ENCODE measurements at regions not wholly inside any gene's neighbourhood (a gene's known extent, or its start where the extent isn't known, plus 50 kb on each side); places are given as distances from the start of the nearest gene placed in this dataset.

DNA sequence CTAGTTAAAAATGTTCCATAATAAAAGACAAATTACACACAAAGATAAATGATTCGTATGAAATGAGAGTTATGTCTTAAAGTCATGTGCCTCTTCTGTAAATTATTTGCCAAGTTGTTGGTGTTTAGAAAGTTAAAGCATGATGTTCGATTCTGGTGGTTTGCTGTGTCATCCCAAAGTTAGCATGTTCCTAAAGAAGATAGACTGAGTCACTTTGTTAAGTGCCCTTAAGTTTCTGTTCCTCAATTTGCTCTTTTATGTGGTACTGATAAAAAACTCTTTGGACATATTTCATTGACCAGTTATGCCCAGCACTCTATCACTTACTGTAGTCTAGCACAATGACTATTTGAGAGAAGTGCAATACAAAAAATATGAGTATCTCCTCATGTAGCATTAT, 366.9 kb upstream of the ZNF608 start (continued):
- TF ChIP-seq, protein P1, sequence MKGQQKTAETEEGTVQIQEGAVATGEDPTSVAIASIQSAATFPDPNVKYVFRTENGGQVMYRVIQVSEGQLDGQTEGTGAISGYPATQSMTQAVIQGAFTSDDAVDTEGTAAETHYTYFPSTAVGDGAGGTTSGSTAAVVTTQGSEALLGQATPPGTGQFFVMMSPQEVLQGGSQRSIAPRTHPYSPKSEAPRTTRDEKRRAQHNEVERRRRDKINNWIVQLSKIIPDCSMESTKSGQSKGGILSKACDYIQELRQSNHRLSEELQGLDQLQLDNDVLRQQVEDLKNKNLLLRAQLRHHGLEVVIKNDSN (IDR thresholded peaks at IDR 0.05; ENCODE audit: borderline replicate concordance, extremely low read length, insufficient read depth, low read depth, low read length): no peak
- TF ChIP-seq BCL11A (IDR thresholded peaks at IDR 0.05; ENCODE audit: low read depth, low read length) (peak; percentile 32; the same call in 1 of the 2 replicates), TCF7 (IDR thresholded peaks at IDR 0.05; ENCODE audit: borderline replicate concordance) (peak; percentile 66), CEBPB (IDR thresholded peaks at IDR 0.05; ENCODE audit: borderline replicate concordance in 1 of 2, low read depth in 2 of 2, low read length in 2 of 2) (no peak), BHLHE40 (IDR thresholded peaks at IDR 0.05; ENCODE audit: borderline replicate concordance in 1 of 2, low read depth in 2 of 2, low read length in 1 of 2) (peak in 1 of 2 experiments; percentile 30; a peak in 1 of 4 replicates), E2F4 (IDR thresholded peaks at IDR 0.05; ENCODE audit: low read depth, low read length) (no peak), PAX5 (IDR thresholded peaks at IDR 0.05; ENCODE audit: borderline replicate concordance, low read depth, low read length) (no peak), SRF (IDR thresholded peaks at IDR 0.05; ENCODE audit: low read depth in 2 of 2, low read length in 2 of 2) (no peak), SPI1 (IDR thresholded peaks at IDR 0.05; ENCODE audit: borderline replicate concordance, insufficient read depth, low read depth, low read length) (peak; percentile 87), CHD2 (IDR thresholded peaks at IDR 0.05; ENCODE audit: borderline replicate concordance, low read depth, low read length) (no peak), RUNX3 (IDR thresholded peaks at IDR 0.05; ENCODE audit: low read length) (peak; percentile 66), POLR2A (IDR thresholded peaks at IDR 0.05; ENCODE audit: low read depth, low read length) (no peak), MEF2B (IDR thresholded peaks at IDR 0.05; ENCODE audit: partially characterized antibody, poor library complexity, severe bottlenecking) (peak; percentile 23), ASH2L (IDR thresholded peaks at IDR 0.05; ENCODE audit: borderline replicate concordance, low read depth) (no peak), ZNF217 (IDR thresholded peaks at IDR 0.05) (no peak), FOXM1 (IDR thresholded peaks at IDR 0.05; ENCODE audit: low read depth, low read length) (no peak), IKZF1 (conservative IDR thresholded peaks at IDR 0.05) (peak; percentile 56), BMI1 (IDR thresholded peaks at IDR 0.05; ENCODE audit: borderline replicate concordance) (peak; percentile 59; the same call in 1 of the 2 replicates), FOXK2 (IDR thresholded peaks at IDR 0.05) (no peak), DPF2 (IDR thresholded peaks at IDR 0.05) (peak; percentile 81), PML (IDR thresholded peaks at IDR 0.05; ENCODE audit: low read length) (no peak), RAD51 (IDR thresholded peaks at IDR 0.05) (peak; percentile 52; the same call in 1 of the 2 replicates), KDM1A (IDR thresholded peaks at IDR 0.05; ENCODE audit: borderline replicate concordance) (no peak), YBX1 (IDR thresholded peaks at IDR 0.05) (no peak), IRF4 (IDR thresholded peaks at IDR 0.05; ENCODE audit: low read depth, low read length) (0 out of 2 replicates have a peak, but pooled peaks have one; percentile 29), NFIC (IDR thresholded peaks at IDR 0.05; ENCODE audit: low read depth, low read length) (0 out of 2 replicates have a peak, but pooled peaks have one; percentile 30), MTA2 (IDR thresholded peaks at IDR 0.05; ENCODE audit: low read depth) (peak; percentile 76)
- TF ChIP-seq, protein P2, sequence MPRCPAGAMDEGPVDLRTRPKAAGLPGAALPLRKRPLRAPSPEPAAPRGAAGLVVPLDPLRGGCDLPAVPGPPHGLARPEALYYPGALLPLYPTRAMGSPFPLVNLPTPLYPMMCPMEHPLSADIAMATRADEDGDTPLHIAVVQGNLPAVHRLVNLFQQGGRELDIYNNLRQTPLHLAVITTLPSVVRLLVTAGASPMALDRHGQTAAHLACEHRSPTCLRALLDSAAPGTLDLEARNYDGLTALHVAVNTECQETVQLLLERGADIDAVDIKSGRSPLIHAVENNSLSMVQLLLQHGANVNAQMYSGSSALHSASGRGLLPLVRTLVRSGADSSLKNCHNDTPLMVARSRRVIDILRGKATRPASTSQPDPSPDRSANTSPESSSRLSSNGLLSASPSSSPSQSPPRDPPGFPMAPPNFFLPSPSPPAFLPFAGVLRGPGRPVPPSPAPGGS (IDR thresholded peaks at IDR 0.05; ENCODE audit: borderline replicate concordance, insufficient read depth, low read depth, low read length, poor library complexity, severe bottlenecking): no peak
- TF ChIP-seq, protein P3, sequence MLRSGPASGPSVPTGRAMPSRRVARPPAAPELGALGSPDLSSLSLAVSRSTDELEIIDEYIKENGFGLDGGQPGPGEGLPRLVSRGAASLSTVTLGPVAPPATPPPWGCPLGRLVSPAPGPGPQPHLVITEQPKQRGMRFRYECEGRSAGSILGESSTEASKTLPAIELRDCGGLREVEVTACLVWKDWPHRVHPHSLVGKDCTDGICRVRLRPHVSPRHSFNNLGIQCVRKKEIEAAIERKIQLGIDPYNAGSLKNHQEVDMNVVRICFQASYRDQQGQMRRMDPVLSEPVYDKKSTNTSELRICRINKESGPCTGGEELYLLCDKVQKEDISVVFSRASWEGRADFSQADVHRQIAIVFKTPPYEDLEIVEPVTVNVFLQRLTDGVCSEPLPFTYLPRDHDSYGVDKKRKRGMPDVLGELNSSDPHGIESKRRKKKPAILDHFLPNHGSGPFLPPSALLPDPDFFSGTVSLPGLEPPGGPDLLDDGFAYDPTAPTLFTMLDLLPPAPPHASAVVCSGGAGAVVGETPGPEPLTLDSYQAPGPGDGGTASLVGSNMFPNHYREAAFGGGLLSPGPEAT (IDR thresholded peaks at IDR 0.05; ENCODE audit: low read depth): no peak

All from GM12878 (cell line).